Fibroblast of villous mesenchyme (primary cell): ENCODE measurements at regions not wholly inside any gene's neighbourhood (a gene's known extent, or its start where the extent isn't known, plus 50 kb on each side); places are given as distances from the start of the nearest gene placed in this dataset.
A peak's percentile ranks its signal among the peaks of the same experiment; 100 is the strongest.

Experiments used
- DNase-seq: peaks from one replicate; pipeline ENCODE4 v3.0.0-alpha.2; 2010; ENCODE audit warnings: low read depth
- H3K4me3 ChIP-seq: 2 replicates; pipeline ENCODE4 v1.5.1; 2011; ENCODE audit warnings: low read depth, mild to moderate bottlenecking, low read length
- CTCF ChIP-seq: IDR thresholded peaks from 2 replicates; pipeline ENCODE4 v1.5.1; 2012; ENCODE audit warnings: low read depth, mild to moderate bottlenecking, low read length; ENCODE audit not compliant: insufficient read depth

- no peak for DNase-seq
These were observed 1058.4 kb downstream of the SORCS1 start for GRCh38 chr10:106106114-106106513.

GRCh38 chr10:106089855-106090254 lies 1074.7 kb downstream of the SORCS1 start:
- TF ChIP-seq CTCF: no peak
- H3K4me3 ChIP-seq: no peak overlapping the region
- DNase-seq: no peak

More at GRCh38 chr10:106106114-106106513, 1058.4 kb downstream of the SORCS1 start:
- H3K4me3 ChIP-seq: no peak overlapping the region
- no peak for TF ChIP-seq CTCF

GRCh38 chr10:106086391-106086790 lies 1078.1 kb downstream of the SORCS1 start:
- H3K4me3 ChIP-seq: no peak overlapping the region
- no peak for TF ChIP-seq CTCF

GRCh38 chr10:106083572-106083971 lies 1080.9 kb downstream of the SORCS1 start:
- TF ChIP-seq CTCF: no peak
- no peak overlapping the region for H3K4me3 ChIP-seq
- DNase-seq: peak; percentile 73

More at GRCh38 chr10:106086391-106086790, 1078.1 kb downstream of the SORCS1 start:
- DNase-seq: no peak

- no peak for TF ChIP-seq CTCF
- peak; percentile 38 for DNase-seq
These were observed 1081.6 kb downstream of the SORCS1 start for GRCh38 chr10:106082865-106083264.

GRCh38 chr10:106078895-106079576 lies 1085.5 kb downstream of the SORCS1 start:
- no peak overlapping the region for H3K4me3 ChIP-seq
- DNase-seq: peak; percentile 26
- no peak for TF ChIP-seq CTCF

More at GRCh38 chr10:106082865-106083264, 1081.6 kb downstream of the SORCS1 start:
- no peak overlapping the region for H3K4me3 ChIP-seq

GRCh38 chr10:106076496-106076895 lies 1088.0 kb downstream of the SORCS1 start:
- no peak overlapping the region for H3K4me3 ChIP-seq
- peak; percentile 41 for DNase-seq
- TF ChIP-seq CTCF: no peak
